HUES6 (cell line): ENCODE measurements at regions not wholly inside any gene's neighbourhood (a gene's known extent, or its start where the extent isn't known, plus 50 kb on each side); places are given as distances from the start of the nearest gene placed in this dataset.

Experiments
- H3K27ac ChIP-seq: 2 replicates; pipeline ENCODE4 v1.7.0; 2013; ENCODE audit warnings: low read depth, mild to moderate bottlenecking, low read length, inconsistent platforms
- H3K27me3 ChIP-seq: 2 replicates; pipeline ENCODE4 v1.6.1; 2013; ENCODE audit warnings: low read length; ENCODE audit not compliant: control insufficient read depth, insufficient read depth
- H3K36me3 ChIP-seq: 2 replicates; pipeline ENCODE4 v1.6.1; 2013; ENCODE audit warnings: low read length; ENCODE audit not compliant: control insufficient read depth, insufficient read depth
- H3K4me1 ChIP-seq: 2 replicates; pipeline ENCODE4 v1.6.1; 2013; ENCODE audit warnings: low read length; ENCODE audit not compliant: control insufficient read depth, insufficient read depth
- H3K4me3 ChIP-seq: 2 replicates; pipeline ENCODE4 v1.5.1; 2013; ENCODE audit warnings: low read depth, low read length
- H3K9ac ChIP-seq: one replicate; pipeline ENCODE4 v1.6.1; 2013; ENCODE audit warnings: mild to moderate bottlenecking, low read length
- H3K9me3 ChIP-seq: 2 replicates; pipeline ENCODE4 v1.6.1; 2013; ENCODE audit warnings: low read depth, low read length; ENCODE audit not compliant: control insufficient read depth, insufficient read depth

DNA sequence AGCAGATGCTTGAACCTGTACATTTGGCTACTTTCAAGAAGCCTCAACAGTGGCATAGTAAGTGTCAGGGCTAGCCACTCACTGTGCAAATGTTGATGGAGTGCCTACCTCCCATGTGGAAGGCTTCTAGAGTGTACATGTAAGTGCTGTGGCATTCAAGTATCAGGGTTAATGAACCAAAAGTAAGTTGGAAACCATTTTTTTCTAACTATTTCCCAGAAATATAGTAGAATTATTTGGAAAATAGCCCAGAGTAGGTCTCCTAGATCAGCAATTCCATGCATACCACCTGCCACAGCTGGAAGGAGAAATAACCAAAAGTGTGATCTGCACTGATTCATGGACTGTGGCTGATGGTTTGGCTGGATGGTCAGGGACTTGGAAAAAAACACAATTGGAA, 53.3 kb downstream of the FOXD1 start:
- Histone ChIP-seq H3K4me1 (peaks cover 6% of the 10 kb centered on the region), H3K27me3 (no peaks in the 10 kb centered on the region), H3K9me3 (no peaks in the 10 kb centered on the region), H3K27ac (no peak overlapping the region), H3K9ac (no peak overlapping the region), H3K36me3 (no peaks in the 10 kb centered on the region), H3K4me3 (no peak overlapping the region)

DNA sequence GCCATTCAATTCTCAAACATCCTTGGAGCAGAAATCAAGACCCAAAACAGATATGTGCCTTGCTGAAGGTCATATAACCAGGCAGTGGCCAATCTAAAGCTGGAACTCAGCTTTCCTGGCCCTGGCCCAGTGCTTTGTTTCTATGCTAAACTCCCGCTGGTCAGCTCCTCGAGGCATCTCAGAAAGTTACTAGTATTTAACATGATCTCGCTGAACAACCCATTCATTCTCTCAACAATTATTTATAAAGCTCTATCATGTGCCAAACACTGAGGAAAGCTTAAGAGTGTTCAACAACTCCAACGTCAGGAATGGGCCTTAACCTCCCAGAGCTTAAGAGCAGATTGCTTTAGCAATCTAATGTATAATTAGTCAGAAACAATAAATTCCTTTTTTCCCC, 54.0 kb downstream of the FOXD1 start:
- peaks cover 6% of the 10 kb centered on the region for H3K4me1 ChIP-seq
- no peak overlapping the region for H3K4me3 ChIP-seq
- no peaks in the 10 kb centered on the region for H3K36me3 ChIP-seq
- H3K27ac ChIP-seq, result no peak overlapping the region
- no peak overlapping the region for H3K9ac ChIP-seq
- H3K9me3 ChIP-seq, result no peaks in the 10 kb centered on the region
- H3K27me3 ChIP-seq, result no peaks in the 10 kb centered on the region

GRCh38 chr5:73393611-73394489, 54.7 kb downstream of the FOXD1 start:
- no peak overlapping the region for H3K4me3 ChIP-seq
- H3K27ac ChIP-seq, result no peak overlapping the region
- H3K9ac ChIP-seq, result no peak overlapping the region
- no peaks in the 10 kb centered on the region for H3K27me3 ChIP-seq
- H3K9me3 ChIP-seq, result no peaks in the 10 kb centered on the region
- peaks cover 6% of the 10 kb centered on the region for H3K4me1 ChIP-seq
- no peaks in the 10 kb centered on the region for H3K36me3 ChIP-seq

- Histone ChIP-seq H3K27ac (no peak overlapping the region), H3K27me3 (no peaks in the 10 kb centered on the region), H3K36me3 (no peaks in the 10 kb centered on the region), H3K9me3 (no peaks in the 10 kb centered on the region), H3K4me1 (peaks cover 9% of the 10 kb centered on the region), H3K4me3 (no peak overlapping the region), H3K9ac (no peak overlapping the region)
Observed at GRCh38 chr5:73392775-73393174, 55.8 kb downstream of the FOXD1 start.

DNA sequence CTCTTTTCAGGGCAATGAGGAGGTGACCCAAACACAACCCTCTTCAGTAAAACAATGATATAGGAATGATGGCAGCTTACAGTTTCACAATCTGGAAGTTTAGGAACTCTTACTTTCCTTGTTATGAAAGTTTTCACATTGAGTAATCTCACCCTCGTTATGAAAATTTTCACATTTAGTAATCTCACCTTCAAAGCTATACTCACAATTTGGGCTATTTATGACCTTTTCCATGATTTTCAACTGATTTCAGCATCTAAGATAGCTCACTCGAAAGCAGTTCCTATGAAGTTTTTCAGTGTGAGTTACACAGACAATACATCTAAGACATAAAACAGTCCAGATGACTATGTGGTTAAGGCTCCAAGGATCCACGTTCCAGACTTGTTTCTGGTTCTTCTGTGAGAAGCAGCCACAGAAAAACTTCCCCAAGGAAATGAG, 57.1 kb downstream of the FOXD1 start:
- no peak overlapping the region for H3K9ac ChIP-seq
- peaks cover 14% of the 10 kb centered on the region for H3K4me1 ChIP-seq
- H3K4me3 ChIP-seq, result no peak overlapping the region
- no peaks in the 10 kb centered on the region for H3K36me3 ChIP-seq
- no peak overlapping the region for H3K27ac ChIP-seq
- peaks cover under 1% of the 10 kb centered on the region; the same call in 1 of the 2 replicates for H3K9me3 ChIP-seq
- H3K27me3 ChIP-seq, result no peaks in the 10 kb centered on the region

DNA sequence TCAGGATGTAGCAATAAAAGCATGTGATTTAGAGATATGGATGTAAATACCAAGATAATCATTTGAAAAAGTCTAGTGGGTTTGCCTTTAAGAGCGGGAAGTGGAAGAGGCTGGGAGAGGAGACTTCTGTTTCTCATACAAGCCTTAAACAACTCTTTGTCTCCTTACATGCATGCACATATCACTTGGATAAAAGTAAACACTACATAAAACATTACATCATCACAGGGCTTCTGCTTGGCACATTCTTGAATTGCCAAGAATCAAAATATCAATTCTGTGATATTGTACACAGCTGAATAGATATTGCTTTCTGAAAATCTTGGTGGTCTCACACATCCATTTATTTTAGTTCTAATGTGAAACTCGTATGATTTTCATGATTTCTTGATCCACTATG, 57.6 kb downstream of the FOXD1 start:
- Histone ChIP-seq H3K36me3 (no peaks in the 10 kb centered on the region), H3K27ac (no peak overlapping the region), H3K27me3 (no peaks in the 10 kb centered on the region), H3K4me3 (no peak overlapping the region), H3K9ac (no peak overlapping the region), H3K9me3 (peaks cover 6% of the 10 kb centered on the region), H3K4me1 (peaks cover 14% of the 10 kb centered on the region)

DNA sequence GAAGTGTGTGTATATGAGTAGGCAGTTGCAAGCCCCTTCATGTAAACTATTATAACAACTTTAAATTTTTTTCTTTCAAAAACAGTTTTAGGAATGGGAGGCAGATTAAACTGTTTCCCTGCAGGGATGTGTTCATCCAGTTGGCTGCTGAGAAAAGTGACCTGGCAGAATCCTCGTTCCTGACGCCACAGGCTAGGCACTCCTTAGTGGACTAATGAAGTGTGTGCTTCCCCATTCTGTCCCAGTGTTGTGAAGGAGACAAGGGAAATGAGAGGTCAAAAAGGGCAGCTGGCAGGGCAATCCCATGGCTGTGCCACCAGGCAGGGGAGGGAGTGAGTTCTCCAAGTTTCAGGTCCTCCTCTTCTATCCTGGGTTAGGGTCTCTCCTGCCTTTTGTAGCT, 59.8 kb downstream of the FOXD1 start:
- H3K27me3 ChIP-seq, result no peaks in the 10 kb centered on the region
- peaks cover 22% of the 10 kb centered on the region for H3K9me3 ChIP-seq
- no peak overlapping the region for H3K9ac ChIP-seq
- H3K36me3 ChIP-seq, result no peaks in the 10 kb centered on the region
- no peak overlapping the region for H3K4me3 ChIP-seq
- no peak overlapping the region for H3K27ac ChIP-seq
- H3K4me1 ChIP-seq, result 0 out of 2 replicates have a peak, but pooled peaks cover 8% of the 10 kb centered on the region

DNA sequence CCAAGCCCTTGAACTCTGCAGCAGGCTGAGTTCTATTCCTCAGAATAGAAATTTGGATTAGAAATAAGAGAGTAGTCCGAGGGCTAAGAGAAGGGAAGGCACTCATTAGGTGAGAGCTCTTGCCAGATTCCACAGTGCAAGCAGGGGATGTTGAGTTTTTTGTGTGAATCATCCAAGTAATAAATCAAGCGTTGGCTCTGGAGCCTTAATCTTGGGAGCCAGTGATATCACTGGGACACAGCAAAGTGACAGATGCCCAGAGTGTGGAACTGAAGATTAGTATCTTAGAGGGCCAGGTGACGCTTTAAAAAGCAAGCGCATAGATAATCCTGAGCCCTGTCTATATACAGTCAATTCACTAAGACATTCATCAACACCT, 60.3 kb downstream of the FOXD1 start:
- H3K27me3 ChIP-seq, result no peaks in the 10 kb centered on the region; the same call in 1 of the 2 replicates
- H3K4me1 ChIP-seq, result 0 out of 2 replicates have a peak, but pooled peaks cover 8% of the 10 kb centered on the region
- H3K9me3 ChIP-seq, result peaks cover 24% of the 10 kb centered on the region
- H3K4me3 ChIP-seq, result no peak overlapping the region
- H3K27ac ChIP-seq, result no peak overlapping the region
- H3K36me3 ChIP-seq, result no peaks in the 10 kb centered on the region
- H3K9ac ChIP-seq, result no peak overlapping the region

GRCh38 chr5:73387601-73388305, 60.8 kb downstream of the FOXD1 start:
- 0 out of 2 replicates have a peak, but pooled peaks cover 8% of the 10 kb centered on the region for H3K4me1 ChIP-seq
- no peak overlapping the region for H3K4me3 ChIP-seq
- H3K9ac ChIP-seq, result no peak overlapping the region
- no peak overlapping the region for H3K27ac ChIP-seq
- peaks cover 26% of the 10 kb centered on the region for H3K9me3 ChIP-seq
- no peaks in the 10 kb centered on the region for H3K36me3 ChIP-seq
- H3K27me3 ChIP-seq, result no peaks in the 10 kb centered on the region; the same call in 1 of the 2 replicates

- H3K9ac ChIP-seq, result no peak overlapping the region
- no peaks in the 10 kb centered on the region for H3K36me3 ChIP-seq
- H3K27ac ChIP-seq, result no peak overlapping the region
- no peak overlapping the region for H3K4me3 ChIP-seq
- H3K9me3 ChIP-seq, result peaks cover 26% of the 10 kb centered on the region
- H3K4me1 ChIP-seq, result 0 out of 2 replicates have a peak, but pooled peaks cover 8% of the 10 kb centered on the region
- no peaks in the 10 kb centered on the region; the same call in 1 of the 2 replicates for H3K27me3 ChIP-seq
Observed at GRCh38 chr5:73387149-73387591, 61.4 kb downstream of the FOXD1 start.

- H3K9me3 ChIP-seq, result peaks cover 26% of the 10 kb centered on the region
- no peak overlapping the region for H3K27ac ChIP-seq
- H3K36me3 ChIP-seq, result no peaks in the 10 kb centered on the region
- H3K9ac ChIP-seq, result no peak overlapping the region
- H3K27me3 ChIP-seq, result peaks cover 5% of the 10 kb centered on the region; the same call in 1 of the 2 replicates
- 0 out of 2 replicates have a peak, but pooled peaks cover 8% of the 10 kb centered on the region for H3K4me1 ChIP-seq
- H3K4me3 ChIP-seq, result no peak overlapping the region
Observed at GRCh38 chr5:73384861-73385260, 63.7 kb downstream of the FOXD1 start.
